ENCODE measurements at regions not wholly inside any gene's neighbourhood (a gene's known extent, or its start where the extent isn't known, plus 50 kb on each side); places are given as distances from the start of the nearest gene placed in this dataset.

DNA sequence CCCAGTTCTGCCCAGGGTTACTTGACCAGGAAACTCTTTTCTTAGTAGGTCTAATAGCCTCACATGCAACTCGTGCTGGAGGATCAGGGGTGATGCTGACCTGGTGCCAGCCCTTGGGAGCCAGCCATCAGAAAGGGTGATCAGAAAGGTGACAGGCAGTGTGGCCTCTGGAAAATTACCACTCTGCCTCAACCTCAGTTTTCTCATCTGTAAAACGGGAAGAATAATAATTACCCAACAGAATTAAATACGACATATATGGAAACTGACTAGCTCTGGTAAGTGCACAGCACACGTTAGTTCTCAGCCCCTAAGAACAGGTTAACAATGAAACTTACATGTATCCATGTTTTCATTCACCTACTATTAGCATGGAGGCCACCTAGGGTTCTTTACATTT, 157.6 kb downstream of the EN1 start:
- Histone ChIP-seq H2AK5ac (ENCODE audit: low read length, severe bottlenecking) (no peak overlapping the region), H3K79me1 (replicated peaks; ENCODE audit: low read length, poor library complexity, severe bottlenecking) (no peaks in the 10 kb centered on the region), H3K36me3 (ENCODE audit: control insufficient read depth in 1 of 2, insufficient read depth in 2 of 2, low read depth in 1 of 2, low read length in 2 of 2) (no peaks in the 10 kb centered on the region), H2BK120ac (ENCODE audit: low read depth, low read length) (no peak overlapping the region), H2BK15ac (ENCODE audit: low read depth, poor library complexity, severe bottlenecking) (no peak overlapping the region), H3K27ac (ENCODE audit: low read length, poor library complexity, severe bottlenecking) (no peak overlapping the region), H2AFZ (ENCODE audit: low read depth, low read length) (no peak overlapping the region), H3K9ac (ENCODE audit: low read length) (no peak overlapping the region), H4K8ac (ENCODE audit: low read length) (no peak overlapping the region), H3K23ac (ENCODE audit: low read length in 2 of 2) (no peak overlapping the region), H3K14ac (ENCODE audit: low read length in 2 of 2) (no peak overlapping the region), H3K4me2 (ENCODE audit: low read length, poor library complexity, severe bottlenecking) (no peak overlapping the region), H3K4ac (ENCODE audit: low read depth in 1 of 2, low read length in 2 of 2) (no peak overlapping the region), H3K4me3 (ENCODE audit: insufficient read depth in 1 of 2, low read depth in 1 of 2, low read length in 2 of 2) (no peak overlapping the region), H3K18ac (ENCODE audit: low read depth in 1 of 2, low read length in 2 of 2) (no peak overlapping the region), H2BK12ac (ENCODE audit: low read length in 2 of 2) (no peak overlapping the region), H3K4me1 (ENCODE audit: control insufficient read depth, insufficient read depth, low read depth, low read length) (no peaks in the 10 kb centered on the region), H3K27me3 (ENCODE audit: control insufficient read depth in 1 of 2, insufficient read depth in 1 of 2, low read length in 2 of 2) (no peaks in the 10 kb centered on the region), H2BK5ac (ENCODE audit: low read depth, low read length, poor library complexity, severe bottlenecking) (no peak overlapping the region), H3K9me3 (ENCODE audit: control insufficient read depth, low read length) (peaks cover 34% of the 10 kb centered on the region), H4K91ac (ENCODE audit: low read length) (no peak overlapping the region)
- no peak for DNase-seq
- 62% methylated on average over 4 of the region's 4 CpGs for WGBS

DNA sequence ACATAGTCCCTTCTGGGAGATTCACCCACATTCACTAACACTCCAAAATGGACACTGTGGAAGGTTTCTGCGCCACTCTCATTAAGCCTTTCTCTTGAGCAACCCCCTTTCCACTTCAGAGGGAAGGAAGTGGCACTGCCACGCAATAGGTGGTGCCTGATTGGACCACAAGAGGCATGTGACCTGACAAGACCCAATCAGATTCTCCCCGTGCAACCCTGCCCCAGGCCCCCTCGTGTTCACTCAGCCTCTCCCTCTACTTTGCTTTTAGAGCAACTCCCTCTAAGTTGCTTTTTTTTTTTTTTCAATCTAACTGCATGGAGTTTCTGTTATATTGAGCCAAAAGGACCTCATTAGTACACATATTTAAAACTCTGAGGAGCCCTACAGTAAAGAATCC, 158.0 kb downstream of the EN1 start:
- no peak overlapping the region for H2BK5ac ChIP-seq (ENCODE audit: low read depth, low read length, poor library complexity, severe bottlenecking)
- H4K91ac ChIP-seq (ENCODE audit: low read length), result no peak overlapping the region
- no peaks in the 10 kb centered on the region for H3K4me1 ChIP-seq (ENCODE audit: control insufficient read depth, insufficient read depth, low read depth, low read length)
- H2BK15ac ChIP-seq (ENCODE audit: low read depth, poor library complexity, severe bottlenecking), result no peak overlapping the region
- H3K23ac ChIP-seq (ENCODE audit: low read length in 2 of 2), result no peak overlapping the region
- H3K9me3 ChIP-seq (ENCODE audit: control insufficient read depth, low read length), result peaks cover 34% of the 10 kb centered on the region
- H3K27me3 ChIP-seq (ENCODE audit: control insufficient read depth in 1 of 2, insufficient read depth in 1 of 2, low read length in 2 of 2), result no peaks in the 10 kb centered on the region
- no peak for DNase-seq
- H3K79me1 ChIP-seq (replicated peaks; ENCODE audit: low read length, poor library complexity, severe bottlenecking), result no peaks in the 10 kb centered on the region
- H3K18ac ChIP-seq (ENCODE audit: low read depth in 1 of 2, low read length in 2 of 2), result no peak overlapping the region
- H3K36me3 ChIP-seq (ENCODE audit: control insufficient read depth in 1 of 2, insufficient read depth in 2 of 2, low read depth in 1 of 2, low read length in 2 of 2), result no peaks in the 10 kb centered on the region
- no peak overlapping the region for H4K8ac ChIP-seq (ENCODE audit: low read length)
- H2AK5ac ChIP-seq (ENCODE audit: low read length, severe bottlenecking), result no peak overlapping the region
- H2AFZ ChIP-seq (ENCODE audit: low read depth, low read length), result no peak overlapping the region
- no peak overlapping the region for H2BK12ac ChIP-seq (ENCODE audit: low read length in 2 of 2)
- H2BK120ac ChIP-seq (ENCODE audit: low read depth, low read length), result no peak overlapping the region
- no peak overlapping the region for H3K4me3 ChIP-seq (ENCODE audit: insufficient read depth in 1 of 2, low read depth in 1 of 2, low read length in 2 of 2)
- no peak overlapping the region for H3K4ac ChIP-seq (ENCODE audit: low read depth in 1 of 2, low read length in 2 of 2)
- 66% methylated on average over 4 of the region's 4 CpGs for WGBS
- no peak overlapping the region for H3K9ac ChIP-seq (ENCODE audit: low read length)
- H3K14ac ChIP-seq (ENCODE audit: low read length in 2 of 2), result no peak overlapping the region
- no peak overlapping the region for H3K4me2 ChIP-seq (ENCODE audit: low read length, poor library complexity, severe bottlenecking)
- no peak overlapping the region for H3K27ac ChIP-seq (ENCODE audit: low read length, poor library complexity, severe bottlenecking)

DNA sequence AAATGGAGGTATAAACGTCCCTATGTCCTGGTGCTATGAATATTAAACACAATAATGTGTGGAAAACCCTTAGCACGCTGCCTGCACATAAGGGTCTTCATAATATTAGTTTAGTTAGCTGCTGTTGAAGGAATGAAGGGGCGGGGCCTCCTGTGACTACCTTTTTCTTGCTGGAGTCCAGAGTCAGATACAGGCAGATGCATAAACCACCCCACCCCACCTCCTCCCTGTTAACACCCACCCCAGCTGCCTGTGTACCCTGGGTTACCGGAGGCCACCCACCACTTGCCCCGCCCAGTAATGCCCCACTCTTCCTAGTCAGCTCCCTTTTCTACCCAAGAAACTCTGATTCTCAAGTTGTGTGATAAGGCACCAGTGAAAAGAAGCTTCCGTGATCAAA, 158.4 kb downstream of the EN1 start:
- H3K27ac ChIP-seq (ENCODE audit: low read length, poor library complexity, severe bottlenecking), result no peak overlapping the region
- no peak overlapping the region for H2AFZ ChIP-seq (ENCODE audit: low read depth, low read length)
- H3K9ac ChIP-seq (ENCODE audit: low read length), result no peak overlapping the region
- WGBS, result 67% methylated on average over 6 of the region's 6 CpGs
- no peak overlapping the region for H3K14ac ChIP-seq (ENCODE audit: low read length in 2 of 2)
- H2BK5ac ChIP-seq (ENCODE audit: low read depth, low read length, poor library complexity, severe bottlenecking), result no peak overlapping the region
- H3K4ac ChIP-seq (ENCODE audit: low read depth in 1 of 2, low read length in 2 of 2), result no peak overlapping the region
- H3K4me3 ChIP-seq (ENCODE audit: insufficient read depth in 1 of 2, low read depth in 1 of 2, low read length in 2 of 2), result no peak overlapping the region
- H3K9me3 ChIP-seq (ENCODE audit: control insufficient read depth, low read length), result peaks cover 34% of the 10 kb centered on the region
- H2AK5ac ChIP-seq (ENCODE audit: low read length, severe bottlenecking), result no peak overlapping the region
- no peak for DNase-seq
- H4K8ac ChIP-seq (ENCODE audit: low read length), result no peak overlapping the region
- H2BK12ac ChIP-seq (ENCODE audit: low read length in 2 of 2), result no peak overlapping the region
- no peaks in the 10 kb centered on the region for H3K36me3 ChIP-seq (ENCODE audit: control insufficient read depth in 1 of 2, insufficient read depth in 2 of 2, low read depth in 1 of 2, low read length in 2 of 2)
- H3K79me1 ChIP-seq (replicated peaks; ENCODE audit: low read length, poor library complexity, severe bottlenecking), result no peaks in the 10 kb centered on the region
- H4K91ac ChIP-seq (ENCODE audit: low read length), result no peak overlapping the region
- H3K18ac ChIP-seq (ENCODE audit: low read depth in 1 of 2, low read length in 2 of 2), result no peak overlapping the region
- no peak overlapping the region for H2BK15ac ChIP-seq (ENCODE audit: low read depth, poor library complexity, severe bottlenecking)
- H3K4me1 ChIP-seq (ENCODE audit: control insufficient read depth, insufficient read depth, low read depth, low read length), result no peaks in the 10 kb centered on the region
- no peak overlapping the region for H2BK120ac ChIP-seq (ENCODE audit: low read depth, low read length)
- H3K23ac ChIP-seq (ENCODE audit: low read length in 2 of 2), result no peak overlapping the region
- no peak overlapping the region for H3K4me2 ChIP-seq (ENCODE audit: low read length, poor library complexity, severe bottlenecking)
- H3K27me3 ChIP-seq (ENCODE audit: control insufficient read depth in 1 of 2, insufficient read depth in 1 of 2, low read length in 2 of 2), result no peaks in the 10 kb centered on the region

- no peaks in the 10 kb centered on the region for H3K27me3 ChIP-seq (ENCODE audit: control insufficient read depth in 1 of 2, insufficient read depth in 1 of 2, low read length in 2 of 2)
- H3K4ac ChIP-seq (ENCODE audit: low read depth in 1 of 2, low read length in 2 of 2), result no peak overlapping the region
- no peaks in the 10 kb centered on the region for H3K4me1 ChIP-seq (ENCODE audit: control insufficient read depth, insufficient read depth, low read depth, low read length)
- DNase-seq, result no peak
- no peak overlapping the region for H3K4me2 ChIP-seq (ENCODE audit: low read length, poor library complexity, severe bottlenecking)
- no peak overlapping the region for H2BK5ac ChIP-seq (ENCODE audit: low read depth, low read length, poor library complexity, severe bottlenecking)
- H2AK5ac ChIP-seq (ENCODE audit: low read length, severe bottlenecking), result no peak overlapping the region
- H3K14ac ChIP-seq (ENCODE audit: low read length in 2 of 2), result no peak overlapping the region
- no peak overlapping the region for H3K4me3 ChIP-seq (ENCODE audit: insufficient read depth in 1 of 2, low read depth in 1 of 2, low read length in 2 of 2)
- no peak overlapping the region for H3K18ac ChIP-seq (ENCODE audit: low read depth in 1 of 2, low read length in 2 of 2)
- H2BK120ac ChIP-seq (ENCODE audit: low read depth, low read length), result no peak overlapping the region
- 60% methylated on average over 2 of the region's 2 CpGs for WGBS
- H3K23ac ChIP-seq (ENCODE audit: low read length in 2 of 2), result no peak overlapping the region
- no peak overlapping the region for H4K8ac ChIP-seq (ENCODE audit: low read length)
- peaks cover 30% of the 10 kb centered on the region for H3K9me3 ChIP-seq (ENCODE audit: control insufficient read depth, low read length)
- H3K9ac ChIP-seq (ENCODE audit: low read length), result no peak overlapping the region
- H2BK15ac ChIP-seq (ENCODE audit: low read depth, poor library complexity, severe bottlenecking), result no peak overlapping the region
- H3K27ac ChIP-seq (ENCODE audit: low read length, poor library complexity, severe bottlenecking), result no peak overlapping the region
- H2AFZ ChIP-seq (ENCODE audit: low read depth, low read length), result no peak overlapping the region
- no peaks in the 10 kb centered on the region for H3K79me1 ChIP-seq (replicated peaks; ENCODE audit: low read length, poor library complexity, severe bottlenecking)
- no peak overlapping the region for H2BK12ac ChIP-seq (ENCODE audit: low read length in 2 of 2)
- H4K91ac ChIP-seq (ENCODE audit: low read length), result no peak overlapping the region
- no peaks in the 10 kb centered on the region for H3K36me3 ChIP-seq (ENCODE audit: control insufficient read depth in 1 of 2, insufficient read depth in 2 of 2, low read depth in 1 of 2, low read length in 2 of 2)
Observed at GRCh38 chr2:118687698-118688097, 159.8 kb downstream of the EN1 start.
